ENCODE measurements at regions not wholly inside any gene's neighbourhood (a gene's known extent, or its start where the extent isn't known, plus 50 kb on each side); places are given as distances from the start of the nearest gene placed in this dataset.

DNA sequence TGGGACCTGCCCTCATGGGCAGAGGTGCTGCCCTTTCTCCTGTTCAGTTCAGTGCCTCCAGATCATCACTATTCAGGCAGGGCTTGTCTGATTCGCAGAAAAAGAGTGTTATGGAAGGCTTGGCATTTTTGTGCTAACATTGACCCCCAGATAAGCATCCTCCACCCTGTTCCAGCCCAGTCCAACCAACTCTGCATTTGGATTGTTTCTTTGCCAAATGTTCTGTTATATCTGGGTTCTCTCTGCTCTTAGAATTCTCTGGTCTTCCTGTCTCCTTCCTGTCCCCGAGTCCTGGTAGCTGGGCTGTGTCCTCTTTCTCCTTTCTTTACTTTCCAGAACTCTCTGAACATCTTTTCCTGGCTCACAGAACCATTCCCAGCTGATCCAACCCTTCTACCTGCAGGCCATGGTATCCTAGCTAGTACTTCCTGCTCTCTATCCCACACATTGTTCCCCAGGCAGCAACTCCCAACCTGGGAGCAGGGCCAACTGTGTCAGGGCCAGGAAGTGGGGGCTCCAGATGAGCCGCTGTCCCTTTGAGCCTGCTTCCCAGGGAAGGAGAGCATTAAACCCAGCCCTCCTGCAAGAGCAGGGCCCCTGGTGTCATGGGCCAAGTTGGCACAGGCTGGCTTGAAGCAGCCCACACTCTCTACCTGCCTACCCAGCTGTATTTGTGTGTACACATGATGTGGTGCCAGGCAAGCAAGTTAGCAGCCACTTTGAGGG lies 280.7 kb upstream of the CADM1 start:
- H3K9me2 ChIP-seq (ENCODE audit: insufficient read depth, low read length), result no peaks in the 10 kb centered on the region
- H4K20me1 ChIP-seq (ENCODE audit: insufficient read depth), result no peaks in the 10 kb centered on the region
- H3K36me3 ChIP-seq (ENCODE audit: insufficient read depth, low read length), result no peaks in the 10 kb centered on the region
- H3K27ac ChIP-seq (ENCODE audit: low read length), result no peak overlapping the region
- H3K9ac ChIP-seq (ENCODE audit: low read length), result no peak overlapping the region
- H3F3A ChIP-seq (ENCODE audit: insufficient read depth, low read length, poor library complexity, severe bottlenecking), result no peaks in the 10 kb centered on the region
- H3K27me3 ChIP-seq (ENCODE audit: insufficient read depth, low read depth, low read length), result no peaks in the 10 kb centered on the region
- no peak overlapping the region for H2AFZ ChIP-seq (ENCODE audit: low read depth, low read length)
- no peaks in the 10 kb centered on the region for H3K79me2 ChIP-seq (replicated peaks; ENCODE audit: insufficient read depth, low read length)
- H3K4me2 ChIP-seq (ENCODE audit: low read length), result no peak overlapping the region
- H3K4me3 ChIP-seq (ENCODE audit: low read length), result no peak overlapping the region
- no peak for TF ChIP-seq EP300 (conservative IDR thresholded peaks at IDR 0.05; ENCODE audit: poor library complexity, severe bottlenecking)
- TF ChIP-seq, protein P1, sequence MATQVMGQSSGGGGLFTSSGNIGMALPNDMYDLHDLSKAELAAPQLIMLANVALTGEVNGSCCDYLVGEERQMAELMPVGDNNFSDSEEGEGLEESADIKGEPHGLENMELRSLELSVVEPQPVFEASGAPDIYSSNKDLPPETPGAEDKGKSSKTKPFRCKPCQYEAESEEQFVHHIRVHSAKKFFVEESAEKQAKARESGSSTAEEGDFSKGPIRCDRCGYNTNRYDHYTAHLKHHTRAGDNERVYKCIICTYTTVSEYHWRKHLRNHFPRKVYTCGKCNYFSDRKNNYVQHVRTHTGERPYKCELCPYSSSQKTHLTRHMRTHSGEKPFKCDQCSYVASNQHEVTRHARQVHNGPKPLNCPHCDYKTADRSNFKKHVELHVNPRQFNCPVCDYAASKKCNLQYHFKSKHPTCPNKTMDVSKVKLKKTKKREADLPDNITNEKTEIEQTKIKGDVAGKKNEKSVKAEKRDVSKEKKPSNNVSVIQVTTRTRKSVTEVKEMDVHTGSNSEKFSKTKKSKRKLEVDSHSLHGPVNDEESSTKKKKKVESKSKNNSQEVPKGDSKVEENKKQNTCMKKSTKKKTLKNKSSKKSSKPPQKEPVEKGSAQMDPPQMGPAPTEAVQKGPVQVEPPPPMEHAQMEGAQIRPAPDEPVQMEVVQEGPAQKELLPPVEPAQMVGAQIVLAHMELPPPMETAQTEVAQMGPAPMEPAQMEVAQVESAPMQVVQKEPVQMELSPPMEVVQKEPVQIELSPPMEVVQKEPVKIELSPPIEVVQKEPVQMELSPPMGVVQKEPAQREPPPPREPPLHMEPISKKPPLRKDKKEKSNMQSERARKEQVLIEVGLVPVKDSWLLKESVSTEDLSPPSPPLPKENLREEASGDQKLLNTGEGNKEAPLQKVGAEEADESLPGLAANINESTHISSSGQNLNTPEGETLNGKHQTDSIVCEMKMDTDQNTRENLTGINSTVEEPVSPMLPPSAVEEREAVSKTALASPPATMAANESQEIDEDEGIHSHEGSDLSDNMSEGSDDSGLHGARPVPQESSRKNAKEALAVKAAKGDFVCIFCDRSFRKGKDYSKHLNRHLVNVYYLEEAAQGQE (IDR thresholded peaks at IDR 0.05; ENCODE audit: borderline replicate concordance), result no peak
- TF ChIP-seq RAD21 (conservative IDR thresholded peaks at IDR 0.05), result no peak
- TF ChIP-seq, protein P2, sequence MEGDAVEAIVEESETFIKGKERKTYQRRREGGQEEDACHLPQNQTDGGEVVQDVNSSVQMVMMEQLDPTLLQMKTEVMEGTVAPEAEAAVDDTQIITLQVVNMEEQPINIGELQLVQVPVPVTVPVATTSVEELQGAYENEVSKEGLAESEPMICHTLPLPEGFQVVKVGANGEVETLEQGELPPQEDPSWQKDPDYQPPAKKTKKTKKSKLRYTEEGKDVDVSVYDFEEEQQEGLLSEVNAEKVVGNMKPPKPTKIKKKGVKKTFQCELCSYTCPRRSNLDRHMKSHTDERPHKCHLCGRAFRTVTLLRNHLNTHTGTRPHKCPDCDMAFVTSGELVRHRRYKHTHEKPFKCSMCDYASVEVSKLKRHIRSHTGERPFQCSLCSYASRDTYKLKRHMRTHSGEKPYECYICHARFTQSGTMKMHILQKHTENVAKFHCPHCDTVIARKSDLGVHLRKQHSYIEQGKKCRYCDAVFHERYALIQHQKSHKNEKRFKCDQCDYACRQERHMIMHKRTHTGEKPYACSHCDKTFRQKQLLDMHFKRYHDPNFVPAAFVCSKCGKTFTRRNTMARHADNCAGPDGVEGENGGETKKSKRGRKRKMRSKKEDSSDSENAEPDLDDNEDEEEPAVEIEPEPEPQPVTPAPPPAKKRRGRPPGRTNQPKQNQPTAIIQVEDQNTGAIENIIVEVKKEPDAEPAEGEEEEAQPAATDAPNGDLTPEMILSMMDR (IDR thresholded peaks at IDR 0.05; ENCODE audit: poor library complexity, severe bottlenecking), result no peak
- no peak for TF ChIP-seq MXI1 (conservative IDR thresholded peaks at IDR 0.05; ENCODE audit: poor library complexity, severe bottlenecking)
- TF ChIP-seq EZH2 (IDR thresholded peaks at IDR 0.05; ENCODE audit: borderline replicate concordance, insufficient read depth, low read length, poor library complexity, severe bottlenecking), result no peak
- TF ChIP-seq TAF1 (IDR thresholded peaks at IDR 0.05; ENCODE audit: low read depth), result no peak
- TF ChIP-seq POLR2AphosphoS5 (IDR thresholded peaks at IDR 0.05), result no peak
- TF ChIP-seq SMC3 (conservative IDR thresholded peaks at IDR 0.05; ENCODE audit: poor library complexity), result no peak
- no peaks in the 10 kb centered on the region for H3K9me3 ChIP-seq (ENCODE audit: low read length)

GRCh38 chr11:115780646-115781362 lies 276.6 kb upstream of the CADM1 start:
- Histone ChIP-seq H3K4me3 (ENCODE audit: low read length) (no peak overlapping the region), H4K20me1 (ENCODE audit: insufficient read depth) (no peaks in the 10 kb centered on the region), H3K36me3 (ENCODE audit: insufficient read depth, low read length) (no peaks in the 10 kb centered on the region), H3K9me2 (ENCODE audit: insufficient read depth, low read length) (no peaks in the 10 kb centered on the region), H3K9me3 (ENCODE audit: low read length) (no peaks in the 10 kb centered on the region), H3K9ac (ENCODE audit: low read length) (no peak overlapping the region), H2AFZ (ENCODE audit: low read depth, low read length) (no peak overlapping the region), H3K4me2 (ENCODE audit: low read length) (no peak overlapping the region), H3K27me3 (ENCODE audit: insufficient read depth, low read depth, low read length) (no peaks in the 10 kb centered on the region), H3F3A (ENCODE audit: insufficient read depth, low read length, poor library complexity, severe bottlenecking) (no peaks in the 10 kb centered on the region), H3K27ac (ENCODE audit: low read length) (no peak overlapping the region), H3K79me2 (replicated peaks; ENCODE audit: insufficient read depth, low read length) (no peaks in the 10 kb centered on the region)
- TF ChIP-seq POLR2AphosphoS5 (IDR thresholded peaks at IDR 0.05) (no peak), SMC3 (conservative IDR thresholded peaks at IDR 0.05; ENCODE audit: poor library complexity) (no peak), EP300 (conservative IDR thresholded peaks at IDR 0.05; ENCODE audit: poor library complexity, severe bottlenecking) (no peak), TAF1 (IDR thresholded peaks at IDR 0.05; ENCODE audit: low read depth) (no peak), EZH2 (IDR thresholded peaks at IDR 0.05; ENCODE audit: borderline replicate concordance, insufficient read depth, low read length, poor library complexity, severe bottlenecking) (no peak), MXI1 (conservative IDR thresholded peaks at IDR 0.05; ENCODE audit: poor library complexity, severe bottlenecking) (no peak), RAD21 (conservative IDR thresholded peaks at IDR 0.05) (no peak)
- TF ChIP-seq, protein P2 (IDR thresholded peaks at IDR 0.05; ENCODE audit: poor library complexity, severe bottlenecking), result no peak
- TF ChIP-seq, protein P1 (IDR thresholded peaks at IDR 0.05; ENCODE audit: borderline replicate concordance), result no peak

Data from neural cell (in vitro differentiated cells).